Adrenal gland (tissue), 5 donors: ENCODE measurements at regions not wholly inside any gene's neighbourhood (a gene's known extent, or its start where the extent isn't known, plus 50 kb on each side); places are given as distances from the start of the nearest gene placed in this dataset.

ENCODE experiments used
- POLR2A ChIP-seq, 2 donors: fragments of 450-650 bp; IDR thresholded peaks; one replicate each; pipeline ENCODE4 v1.6.1; 2017; ENCODE audit warnings: antibody characterized with exemption in 2 of 2, mild to moderate bottlenecking in 2 of 2, moderate library complexity in 1 of 2
- TF ChIP-seq, protein P1 (sequence below), 6 experiments: fragments of 450-650 bp in 4 of 6; fragments of 200-600 bp in 2 of 6; sonication (generic) in 1 of 6; IDR thresholded peaks; 1 replicate in 5 of 6; 2 replicates in 1 of 6; pipeline versions ENCODE4 v1.5.1 to v1.8.0; 2016 to 2021; ENCODE audit warnings: antibody characterized with exemption in 6 of 6, mild to moderate bottlenecking in 2 of 6, moderate library complexity in 1 of 6
- donor health status: DM: no; HTN: no; CAD: no.

DNA sequence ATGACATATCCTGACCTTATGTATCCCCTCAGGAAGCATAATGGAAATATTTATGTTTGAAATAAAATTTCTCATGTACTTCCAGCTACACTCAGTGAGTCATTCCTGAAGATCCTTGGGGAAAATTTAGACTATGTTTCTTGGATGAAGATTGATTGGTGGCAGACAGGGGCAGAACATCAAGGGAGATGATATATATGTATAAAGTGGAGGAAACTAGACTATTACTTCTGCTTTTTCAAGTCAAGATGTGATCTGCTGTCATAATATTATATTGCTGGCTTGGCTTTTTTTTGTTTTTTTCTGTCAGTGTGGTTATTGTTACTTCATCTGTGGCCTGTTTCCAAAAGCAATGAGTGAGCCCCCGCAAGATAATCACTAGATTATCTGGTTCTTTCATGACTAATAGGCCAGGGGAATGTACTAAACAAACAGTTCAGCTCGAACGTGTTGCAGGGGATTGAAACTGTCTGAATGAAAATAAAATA lies 87.2 kb upstream of the TNFSF11 start:
- TF ChIP-seq, protein P1, sequence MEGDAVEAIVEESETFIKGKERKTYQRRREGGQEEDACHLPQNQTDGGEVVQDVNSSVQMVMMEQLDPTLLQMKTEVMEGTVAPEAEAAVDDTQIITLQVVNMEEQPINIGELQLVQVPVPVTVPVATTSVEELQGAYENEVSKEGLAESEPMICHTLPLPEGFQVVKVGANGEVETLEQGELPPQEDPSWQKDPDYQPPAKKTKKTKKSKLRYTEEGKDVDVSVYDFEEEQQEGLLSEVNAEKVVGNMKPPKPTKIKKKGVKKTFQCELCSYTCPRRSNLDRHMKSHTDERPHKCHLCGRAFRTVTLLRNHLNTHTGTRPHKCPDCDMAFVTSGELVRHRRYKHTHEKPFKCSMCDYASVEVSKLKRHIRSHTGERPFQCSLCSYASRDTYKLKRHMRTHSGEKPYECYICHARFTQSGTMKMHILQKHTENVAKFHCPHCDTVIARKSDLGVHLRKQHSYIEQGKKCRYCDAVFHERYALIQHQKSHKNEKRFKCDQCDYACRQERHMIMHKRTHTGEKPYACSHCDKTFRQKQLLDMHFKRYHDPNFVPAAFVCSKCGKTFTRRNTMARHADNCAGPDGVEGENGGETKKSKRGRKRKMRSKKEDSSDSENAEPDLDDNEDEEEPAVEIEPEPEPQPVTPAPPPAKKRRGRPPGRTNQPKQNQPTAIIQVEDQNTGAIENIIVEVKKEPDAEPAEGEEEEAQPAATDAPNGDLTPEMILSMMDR (IDR thresholded peaks at IDR 0.05), result no peak
- no peak for TF ChIP-seq POLR2A (IDR thresholded peaks at IDR 0.05)
